HepG2 (cell line): ENCODE measurements at regions not wholly inside any gene's neighbourhood (a gene's known extent, or its start where the extent isn't known, plus 50 kb on each side); places are given as distances from the start of the nearest gene placed in this dataset.

Experiments
- ATAC-seq: fragments of 200-7000 bp; cut with Tn5 transposase; 3 replicates; pipeline ENCODE4 v1.9.1; 2020; ENCODE audit warnings: mild to moderate bottlenecking, moderate library complexity
- BruUV-seq: library from RNA; stranded (reverse); fragments of 400-500 nt; replicated peaks from 2 replicates; lab custom pipeline; 2021; lab: Mats Ljungman, UMichigan
- CTCF ChIA-PET: fragments of 300-600 bp; formaldehyde crosslinking; extraction: SDS; loops from one replicate; lab custom pipeline; 2021; ENCODE audit warnings: low total read pairs, inconsistent platforms, low intra/inter-chr PET ratio; lab: Yijun Ruan, JAX
- POLR2A ChIA-PET: fragments of 350-600 bp; sonication (Branson Sonifier 250); formaldehyde crosslinking; loops from one replicate; lab custom pipeline; 2020; ENCODE audit warnings: antibody characterized with exemption, inconsistent platforms; lab: Yijun Ruan, JAX
- DNase-seq: peaks from one replicate; pipeline ENCODE4 v3.0.0-alpha.2; 2015; ENCODE audit warnings: low spot score
- FAIRE-seq: peaks from 3 replicates; lab custom pipeline; 2011; peaks lifted over from hg19 to GRCh38; lab: Jason Lieb, UNC
- H2AFZ ChIP-seq: one replicate; pipeline ENCODE4 v1.6.1; 2011; ENCODE audit warnings: low read length, inconsistent platforms
- H3K27ac ChIP-seq: fragments of 300-600 bp; 3 replicates; pipeline ENCODE4 v1.8.0; 2011; ENCODE audit warnings: mixed run types, mild to moderate bottlenecking, mixed read lengths, low read length, inconsistent platforms; ENCODE audit not compliant: insufficient read depth; ENCODE audit errors: extremely low read length
- H3K27me3 ChIP-seq, 2 experiments: fragments of 200-600 bp in 1 of 2; 2 replicates in 1 of 2; 3 replicates in 1 of 2; pipeline versions ENCODE4 v1.6.0 to v1.8.0; 2011; ENCODE audit warnings: low read length in 2 of 2, mild to moderate bottlenecking in 2 of 2, moderate library complexity in 2 of 2, inconsistent platforms in 1 of 2; ENCODE audit not compliant: insufficient read depth in 2 of 2, control insufficient read depth in 1 of 2
- H3K36me3 ChIP-seq, 2 experiments: fragments of 200-600 bp in 1 of 2; replicated peaks in 1 of 2; 2 replicates in 1 of 2; 3 replicates in 1 of 2; pipeline versions ENCODE4 v1.5.1 to v1.8.0; 2011; ENCODE audit warnings: low read length in 2 of 2, inconsistent platforms in 1 of 2; ENCODE audit not compliant: insufficient read depth in 2 of 2, control insufficient read depth in 1 of 2
- H3K4me1 ChIP-seq: 2 replicates; pipeline ENCODE4 v1.5.1; 2012; ENCODE audit warnings: low read length, inconsistent platforms; ENCODE audit not compliant: insufficient read depth
- H3K4me2 ChIP-seq: 2 replicates; pipeline ENCODE4 v1.6.0; 2011; ENCODE audit warnings: low read depth, low read length, inconsistent platforms
- H3K4me3 ChIP-seq, 3 experiments: fragments of 200-600 bp in 1 of 3; sonication (generic), shearing (Covaris generic) in 1 of 3; replicated peaks in 1 of 3; 2 replicates each; pipeline ENCODE4 v1.5.1; 2011 to 2016; ENCODE audit warnings: low read length in 3 of 3, inconsistent platforms in 2 of 3, low read depth in 2 of 3, mild to moderate bottlenecking in 2 of 3, control low read depth in 1 of 3, mixed read lengths in 1 of 3; ENCODE audit not compliant: insufficient read depth in 1 of 3
- H3K79me2 ChIP-seq: one replicate; pipeline ENCODE4 v1.6.1; 2011; ENCODE audit warnings: low read length, inconsistent platforms; ENCODE audit not compliant: insufficient read depth
- H3K9ac ChIP-seq: 2 replicates; pipeline ENCODE4 v1.6.0; 2011; ENCODE audit warnings: mild to moderate bottlenecking, low read depth, low read length, inconsistent platforms; ENCODE audit not compliant: insufficient read depth
- H3K9me3 ChIP-seq: 2 replicates; pipeline ENCODE4 v1.5.1; 2012; ENCODE audit warnings: mild to moderate bottlenecking, low read length
- H4K20me1 ChIP-seq: 2 replicates; pipeline ENCODE4 v1.6.0; 2011; ENCODE audit warnings: inconsistent platforms, mild to moderate bottlenecking, low read length, moderate library complexity; ENCODE audit not compliant: insufficient read depth
- FOXP1 ChIP-seq, 2 experiments: fragments of 450-650 bp in 1 of 2; IDR thresholded peaks; 2 replicates each; pipeline ENCODE4 v1.6.1; 2017 to 2018; ENCODE audit warnings: antibody characterized with exemption in 1 of 2
- GTF2F1 ChIP-seq: fragments of 150-350 bp; IDR thresholded peaks from 2 replicates; pipeline ENCODE4 v1.6.1; 2014; ENCODE audit warnings: low read length
- IRF2 ChIP-seq: IDR thresholded peaks from 2 replicates; pipeline ENCODE4 v1.6.1; 2018; ENCODE audit warnings: missing genetic modification reagents, missing compliant biosample characterization
- PCBP1 ChIP-seq: fragments of 200-400 bp; formaldehyde crosslinking; IDR thresholded peaks from 2 replicates; pipeline ENCODE4 v1.6.1; 2017; ENCODE audit warnings: mild to moderate bottlenecking, low read depth, low read length, borderline replicate concordance
- ZNF589 ChIP-seq: sonication (generic); formaldehyde crosslinking; conservative IDR thresholded peaks from 2 replicates; pipeline ENCODE4 v1.8.0; 2022; ENCODE audit warnings: mild to moderate bottlenecking, moderate library complexity, missing genetic modification reagents
- ZNF724P ChIP-seq: sonication (generic); formaldehyde crosslinking; IDR thresholded peaks from 2 replicates; pipeline ENCODE4 v1.8.0; 2022; ENCODE audit warnings: missing genetic modification reagents, borderline replicate concordance
- WGBS: methylation state at CpG from one replicate; pipeline ENCODE4 v1.1.6; 2017; ENCODE audit warnings: low lambda C conversion rate; 5-methylcytosine and 5-hydroxymethylcytosine counted together
- in situ Hi-C: cut with HindIII; loops from 2 replicates; pipeline ENCODE4 v1.10.0; 2017; ENCODE audit warnings: low pct_unique_long_range_greater_than_20kb; ENCODE audit not compliant: extremely low pct_ligation_motif_present
- intact Hi-C: fragments of 100-400 bp; cut with micrococcal nuclease; formaldehyde crosslinking; loops from one replicate; pipeline ENCODE4 v1.10.0; 2022; ENCODE audit not compliant: unreplicated experiment
- TF ChIP-seq, protein P1 (sequence below): IDR thresholded peaks from 2 replicates; pipeline ENCODE4 v1.6.1; 2016; ENCODE audit warnings: low read depth, control low read depth
- TF ChIP-seq, protein P2 (sequence below): sonication (generic); formaldehyde crosslinking; IDR thresholded peaks from 2 replicates; pipeline ENCODE4 v1.4.0; 2020; ENCODE audit warnings: missing genetic modification reagents
- TF ChIP-seq, protein P3 (sequence below): sonication (generic); formaldehyde crosslinking; IDR thresholded peaks from 2 replicates; pipeline ENCODE4 v1.5.0; 2020; ENCODE audit warnings: missing genetic modification reagents, mild to moderate bottlenecking, borderline replicate concordance
- TF ChIP-seq, protein P4 (sequence below): sonication (generic); formaldehyde crosslinking; conservative IDR thresholded peaks from 2 replicates; pipeline ENCODE4 v1.5.0; 2020; ENCODE audit warnings: missing genetic modification reagents

DNA sequence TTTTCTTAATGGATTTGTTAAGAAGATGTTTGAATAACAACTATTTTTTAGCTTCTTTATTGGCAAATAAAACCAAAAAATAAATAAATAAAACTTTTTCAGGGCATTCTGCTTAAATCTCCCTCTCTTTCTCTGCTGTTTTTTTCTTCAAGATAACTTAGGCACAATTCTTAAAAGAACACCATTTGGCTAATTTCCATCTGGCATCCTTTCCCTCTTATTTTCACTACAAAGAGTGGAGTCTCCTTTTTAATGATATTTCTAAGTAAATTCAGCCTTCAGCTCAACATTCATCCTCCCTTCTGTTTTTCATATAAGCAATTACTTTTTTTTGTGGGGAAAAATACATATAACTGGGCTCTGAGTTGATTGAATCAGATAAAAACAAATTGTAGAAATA is 88.1 kb downstream of the PCDH7 start:
- CTCF ChIA-PET = no interaction called here

DNA sequence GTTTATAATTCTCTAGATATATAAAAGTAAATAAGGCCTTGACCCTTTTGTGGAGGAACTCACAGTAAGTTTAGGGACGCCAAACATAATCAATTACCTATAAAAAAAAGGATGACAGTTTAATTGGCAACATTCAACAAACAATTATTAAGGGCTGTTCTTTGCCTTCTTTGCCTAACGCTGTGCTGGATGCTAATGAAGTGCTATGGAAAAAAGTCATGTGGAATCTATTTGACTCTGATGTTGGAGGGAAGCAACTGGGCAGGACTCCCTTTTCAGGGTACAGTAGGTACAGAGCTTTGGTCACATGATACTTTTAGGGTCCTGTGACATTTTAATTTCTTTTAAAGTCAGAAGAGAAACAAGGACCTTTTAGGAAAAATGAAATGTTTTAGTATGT is 91.1 kb downstream of the PCDH7 start:
- Histone ChIP-seq H3K27me3 (no peaks in the 10 kb centered on the region), H3K27ac (no peak overlapping the region), H3K79me2 (no peaks in the 10 kb centered on the region), H3K9ac (no peak overlapping the region), H3K9me3 (no peaks in the 10 kb centered on the region), H3K4me3 (no peak overlapping the region), H2AFZ (no peak overlapping the region), H3K36me3 (no peaks in the 10 kb centered on the region), H4K20me1 (no peaks in the 10 kb centered on the region), H3K4me2 (no peak overlapping the region), H3K4me1 (no peaks in the 10 kb centered on the region)
- in situ Hi-C loops (no loop called here), intact Hi-C loops (no loop called here)
- no TSS peak for BruUV-seq
- POLR2A ChIA-PET = no interaction called here
- WGBS = 0% methylated on average over 2 of the region's 2 CpGs
- ATAC-seq = no peak
- FAIRE-seq = no peak
- CTCF ChIA-PET = no interaction called here
- no peak for DNase-seq
- TF ChIP-seq IRF2 (CRISPR knock-in tag) (no peak), ZNF724P (no peak), PCBP1 (no peak), FOXP1 (IDR thresholded peaks at IDR 0.05) (no peak), FOXP1 (CRISPR knock-in tag; IDR thresholded peaks at IDR 0.05) (no peak)
- TF ChIP-seq, protein P1, sequence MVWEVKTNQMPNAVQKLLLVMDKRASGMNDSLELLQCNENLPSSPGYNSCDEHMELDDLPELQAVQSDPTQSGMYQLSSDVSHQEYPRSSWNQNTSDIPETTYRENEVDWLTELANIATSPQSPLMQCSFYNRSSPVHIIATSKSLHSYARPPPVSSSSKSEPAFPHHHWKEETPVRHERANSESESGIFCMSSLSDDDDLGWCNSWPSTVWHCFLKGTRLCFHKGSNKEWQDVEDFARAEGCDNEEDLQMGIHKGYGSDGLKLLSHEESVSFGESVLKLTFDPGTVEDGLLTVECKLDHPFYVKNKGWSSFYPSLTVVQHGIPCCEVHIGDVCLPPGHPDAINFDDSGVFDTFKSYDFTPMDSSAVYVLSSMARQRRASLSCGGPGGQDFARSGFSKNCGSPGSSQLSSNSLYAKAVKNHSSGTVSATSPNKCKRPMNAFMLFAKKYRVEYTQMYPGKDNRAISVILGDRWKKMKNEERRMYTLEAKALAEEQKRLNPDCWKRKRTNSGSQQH = no peak
- TF ChIP-seq, protein P2, sequence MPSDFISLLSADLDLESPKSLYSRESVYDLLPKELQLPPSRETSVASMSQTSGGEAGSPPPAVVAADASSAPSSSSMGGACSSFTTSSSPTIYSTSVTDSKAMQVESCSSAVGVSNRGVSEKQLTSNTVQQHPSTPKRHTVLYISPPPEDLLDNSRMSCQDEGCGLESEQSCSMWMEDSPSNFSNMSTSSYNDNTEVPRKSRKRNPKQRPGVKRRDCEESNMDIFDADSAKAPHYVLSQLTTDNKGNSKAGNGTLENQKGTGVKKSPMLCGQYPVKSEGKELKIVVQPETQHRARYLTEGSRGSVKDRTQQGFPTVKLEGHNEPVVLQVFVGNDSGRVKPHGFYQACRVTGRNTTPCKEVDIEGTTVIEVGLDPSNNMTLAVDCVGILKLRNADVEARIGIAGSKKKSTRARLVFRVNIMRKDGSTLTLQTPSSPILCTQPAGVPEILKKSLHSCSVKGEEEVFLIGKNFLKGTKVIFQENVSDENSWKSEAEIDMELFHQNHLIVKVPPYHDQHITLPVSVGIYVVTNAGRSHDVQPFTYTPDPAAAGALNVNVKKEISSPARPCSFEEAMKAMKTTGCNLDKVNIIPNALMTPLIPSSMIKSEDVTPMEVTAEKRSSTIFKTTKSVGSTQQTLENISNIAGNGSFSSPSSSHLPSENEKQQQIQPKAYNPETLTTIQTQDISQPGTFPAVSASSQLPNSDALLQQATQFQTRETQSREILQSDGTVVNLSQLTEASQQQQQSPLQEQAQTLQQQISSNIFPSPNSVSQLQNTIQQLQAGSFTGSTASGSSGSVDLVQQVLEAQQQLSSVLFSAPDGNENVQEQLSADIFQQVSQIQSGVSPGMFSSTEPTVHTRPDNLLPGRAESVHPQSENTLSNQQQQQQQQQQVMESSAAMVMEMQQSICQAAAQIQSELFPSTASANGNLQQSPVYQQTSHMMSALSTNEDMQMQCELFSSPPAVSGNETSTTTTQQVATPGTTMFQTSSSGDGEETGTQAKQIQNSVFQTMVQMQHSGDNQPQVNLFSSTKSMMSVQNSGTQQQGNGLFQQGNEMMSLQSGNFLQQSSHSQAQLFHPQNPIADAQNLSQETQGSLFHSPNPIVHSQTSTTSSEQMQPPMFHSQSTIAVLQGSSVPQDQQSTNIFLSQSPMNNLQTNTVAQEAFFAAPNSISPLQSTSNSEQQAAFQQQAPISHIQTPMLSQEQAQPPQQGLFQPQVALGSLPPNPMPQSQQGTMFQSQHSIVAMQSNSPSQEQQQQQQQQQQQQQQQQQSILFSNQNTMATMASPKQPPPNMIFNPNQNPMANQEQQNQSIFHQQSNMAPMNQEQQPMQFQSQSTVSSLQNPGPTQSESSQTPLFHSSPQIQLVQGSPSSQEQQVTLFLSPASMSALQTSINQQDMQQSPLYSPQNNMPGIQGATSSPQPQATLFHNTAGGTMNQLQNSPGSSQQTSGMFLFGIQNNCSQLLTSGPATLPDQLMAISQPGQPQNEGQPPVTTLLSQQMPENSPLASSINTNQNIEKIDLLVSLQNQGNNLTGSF (CRISPR knock-in tag) = no peak
- TF ChIP-seq, protein P3, sequence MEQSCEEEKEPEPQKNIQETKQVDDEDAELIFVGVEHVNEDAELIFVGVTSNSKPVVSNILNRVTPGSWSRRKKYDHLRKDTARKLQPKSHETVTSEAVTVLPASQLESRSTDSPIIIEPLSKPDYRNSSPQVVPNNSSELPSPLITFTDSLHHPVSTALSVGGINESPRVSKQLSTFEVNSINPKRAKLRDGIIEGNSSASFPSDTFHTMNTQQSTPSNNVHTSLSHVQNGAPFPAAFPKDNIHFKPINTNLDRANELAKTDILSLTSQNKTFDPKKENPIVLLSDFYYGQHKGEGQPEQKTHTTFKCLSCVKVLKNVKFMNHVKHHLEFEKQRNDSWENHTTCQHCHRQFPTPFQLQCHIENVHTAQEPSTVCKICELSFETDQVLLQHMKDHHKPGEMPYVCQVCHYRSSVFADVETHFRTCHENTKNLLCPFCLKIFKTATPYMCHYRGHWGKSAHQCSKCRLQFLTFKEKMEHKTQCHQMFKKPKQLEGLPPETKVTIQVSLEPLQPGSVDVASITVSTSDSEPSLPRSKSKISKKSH (CRISPR knock-in tag) = no peak
- TF ChIP-seq, protein P4, sequence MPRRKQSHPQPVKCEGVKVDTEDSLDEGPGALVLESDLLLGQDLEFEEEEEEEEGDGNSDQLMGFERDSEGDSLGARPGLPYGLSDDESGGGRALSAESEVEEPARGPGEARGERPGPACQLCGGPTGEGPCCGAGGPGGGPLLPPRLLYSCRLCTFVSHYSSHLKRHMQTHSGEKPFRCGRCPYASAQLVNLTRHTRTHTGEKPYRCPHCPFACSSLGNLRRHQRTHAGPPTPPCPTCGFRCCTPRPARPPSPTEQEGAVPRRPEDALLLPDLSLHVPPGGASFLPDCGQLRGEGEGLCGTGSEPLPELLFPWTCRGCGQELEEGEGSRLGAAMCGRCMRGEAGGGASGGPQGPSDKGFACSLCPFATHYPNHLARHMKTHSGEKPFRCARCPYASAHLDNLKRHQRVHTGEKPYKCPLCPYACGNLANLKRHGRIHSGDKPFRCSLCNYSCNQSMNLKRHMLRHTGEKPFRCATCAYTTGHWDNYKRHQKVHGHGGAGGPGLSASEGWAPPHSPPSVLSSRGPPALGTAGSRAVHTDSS (CRISPR knock-in tag) = no peak

More for the DNA sequence above, 88.1 kb downstream of the PCDH7 start:
- TF ChIP-seq GTF2F1 = no peak
- no peak for TF ChIP-seq ZNF589 (CRISPR knock-in tag)
- H3K36me3 ChIP-seq = no peaks in the 10 kb centered on the region
- H3K79me2 ChIP-seq = no peaks in the 10 kb centered on the region
- H3K9me3 ChIP-seq = peaks cover 4% of the 10 kb centered on the region; the same call in 1 of the 2 replicates
- intact Hi-C loops = no loop called here
- H3K27ac ChIP-seq = no peak overlapping the region
- no TSS peak for BruUV-seq
- no peaks in the 10 kb centered on the region for H4K20me1 ChIP-seq
- H3K4me1 ChIP-seq = no peaks in the 10 kb centered on the region
- in situ Hi-C loops = no loop called here
- H3K9ac ChIP-seq = no peak overlapping the region
- ATAC-seq (no peak), DNase-seq (no peak), FAIRE-seq (no peak)
- no peaks in the 10 kb centered on the region for H3K27me3 ChIP-seq
- no peak overlapping the region for H2AFZ ChIP-seq
- no peak overlapping the region for H3K4me3 ChIP-seq
- POLR2A ChIA-PET = no interaction called here
- H3K4me2 ChIP-seq = no peak overlapping the region
